Dendritic cell treated with granulocyte-macrophage colony-stimulating factor and Interleukin-4, amounts not matched to agents 40 ng/mL and 50 ng/mL, for 4 days (primary cell): ENCODE measurements at regions not wholly inside any gene's neighbourhood (a gene's known extent, or its start where the extent isn't known, plus 50 kb on each side); places are given as distances from the start of the nearest gene placed in this dataset.

Experiments
- H3K27ac Mint-ChIP-seq: one replicate; pipeline ENCODE4 v1.8.0; 2022; ENCODE audit warnings: mild to moderate bottlenecking, mixed read lengths
- H3K27me3 Mint-ChIP-seq: one replicate; pipeline ENCODE4 v1.8.0; 2022; ENCODE audit warnings: mild to moderate bottlenecking, mixed read lengths
- H3K36me3 Mint-ChIP-seq: one replicate; pipeline ENCODE4 v1.8.0; 2022; ENCODE audit warnings: low read depth, mixed read lengths
- H3K4me1 Mint-ChIP-seq: one replicate; pipeline ENCODE4 v1.8.0; 2022; ENCODE audit warnings: low read depth, mixed read lengths
- H3K4me3 Mint-ChIP-seq: one replicate; pipeline ENCODE4 v1.8.0; 2022; ENCODE audit warnings: mild to moderate bottlenecking, moderate library complexity, mixed read lengths
- H3K9me3 Mint-ChIP-seq: one replicate; pipeline ENCODE4 v1.8.0; 2022; ENCODE audit warnings: mixed read lengths
- intact Hi-C: fragments of 100-400 bp; cut with micrococcal nuclease; formaldehyde crosslinking; loops from one replicate; pipeline ENCODE4 v1.15.0; 2022

DNA sequence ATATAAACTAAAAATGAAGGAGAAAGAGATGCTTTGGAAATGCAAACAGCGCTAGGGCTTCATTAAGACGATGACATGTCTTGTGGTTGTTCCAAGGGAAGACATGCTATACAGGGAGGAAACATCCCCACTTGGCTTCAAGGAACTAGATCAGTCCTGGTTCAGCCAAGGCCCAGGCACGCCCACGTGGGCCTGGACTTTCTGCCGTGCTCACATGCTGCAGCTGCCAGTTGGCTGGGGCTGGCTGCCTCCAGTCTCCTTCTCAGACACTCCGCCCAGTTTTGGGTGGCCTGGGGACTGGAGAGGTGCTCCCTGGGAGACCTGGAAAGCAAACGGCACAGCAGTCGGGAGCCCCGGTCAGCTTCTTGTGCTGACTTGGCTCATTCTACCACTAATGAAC is 109.6 kb downstream of the GLI2 start:
- no peak overlapping the region for H3K27ac Mint-ChIP-seq
- intact Hi-C loops: no loop called here
- peaks cover 6% of the 10 kb centered on the region for H3K27me3 Mint-ChIP-seq
- no peaks in the 10 kb centered on the region for H3K4me1 Mint-ChIP-seq
- no peaks in the 10 kb centered on the region for H3K36me3 Mint-ChIP-seq
- no peak overlapping the region for H3K4me3 Mint-ChIP-seq
- H3K9me3 Mint-ChIP-seq: peaks cover 7% of the 10 kb centered on the region

DNA sequence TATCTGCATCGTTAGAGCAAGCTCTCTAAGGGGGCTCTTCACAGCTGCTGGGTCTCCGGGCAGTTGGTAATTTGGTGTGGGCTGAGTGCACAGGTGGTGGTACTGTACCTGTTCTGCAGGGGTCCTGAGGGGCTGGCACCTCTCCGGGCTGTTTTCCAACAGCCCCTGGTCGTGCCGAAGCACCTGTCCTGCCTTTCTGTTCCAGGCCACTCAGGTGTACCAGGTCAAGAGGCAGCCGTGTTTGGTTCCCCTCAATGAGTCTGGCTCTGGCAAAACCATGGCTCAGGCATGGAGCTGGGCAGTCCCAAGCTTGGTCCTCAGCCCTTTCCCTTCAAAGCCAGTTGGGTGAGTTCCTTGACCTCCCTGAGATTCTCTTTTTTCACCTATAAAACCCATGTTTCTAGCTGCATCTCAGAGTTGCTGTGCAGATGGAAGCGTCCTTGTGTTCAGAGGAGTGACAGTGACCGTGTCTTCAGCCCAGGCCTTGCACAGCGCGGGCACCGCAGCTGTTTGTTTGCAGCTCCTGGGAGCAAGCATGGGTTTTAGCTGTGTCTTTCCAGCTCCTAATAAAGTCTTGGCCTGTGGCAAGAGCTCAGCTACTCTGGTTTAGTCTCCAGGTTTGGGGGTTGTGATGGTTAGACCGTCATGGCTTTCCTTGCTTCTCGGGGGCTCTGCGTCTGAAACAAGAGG is 110.9 kb downstream of the GLI2 start:
- no peak overlapping the region for H3K27ac Mint-ChIP-seq
- no peaks in the 10 kb centered on the region for H3K4me1 Mint-ChIP-seq
- H3K27me3 Mint-ChIP-seq: peaks cover 4% of the 10 kb centered on the region
- intact Hi-C loops: no loop called here
- H3K4me3 Mint-ChIP-seq: no peak overlapping the region
- H3K9me3 Mint-ChIP-seq: peaks cover 7% of the 10 kb centered on the region
- no peaks in the 10 kb centered on the region for H3K36me3 Mint-ChIP-seq

GRCh38 chr2:120847700-120848321 is 112.1 kb downstream of the GLI2 start:
- Mint-ChIP-seq H3K27ac (no peak overlapping the region), H3K27me3 (peaks cover 3% of the 10 kb centered on the region), H3K36me3 (no peaks in the 10 kb centered on the region), H3K4me1 (no peaks in the 10 kb centered on the region), H3K9me3 (peaks cover 7% of the 10 kb centered on the region), H3K4me3 (no peak overlapping the region)
- intact Hi-C loops: no loop called here

DNA sequence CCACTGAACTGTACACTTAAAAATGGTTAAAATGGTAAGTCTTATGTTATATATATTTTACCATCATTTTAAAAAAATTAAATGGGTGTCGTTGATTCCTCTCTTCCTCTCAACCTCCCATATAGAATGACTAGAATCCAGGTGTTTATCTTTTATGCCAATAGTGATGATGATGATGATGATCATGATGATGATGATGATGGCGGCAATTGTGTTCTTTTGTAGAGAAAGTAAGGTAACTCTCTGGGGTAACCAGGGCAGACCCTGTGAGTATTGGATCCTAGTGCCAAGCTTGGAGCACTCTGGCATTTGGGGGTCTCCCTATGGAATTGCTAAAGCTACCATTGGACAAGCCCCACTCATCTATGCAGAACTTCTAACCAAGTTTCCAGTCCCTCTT is 113.6 kb downstream of the GLI2 start:
- Mint-ChIP-seq H3K27me3 (peaks cover 1% of the 10 kb centered on the region), H3K4me1 (no peaks in the 10 kb centered on the region), H3K36me3 (no peaks in the 10 kb centered on the region)

GRCh38 chr2:120850551-120850950 is 114.9 kb downstream of the GLI2 start:
- no peak overlapping the region for H3K27ac Mint-ChIP-seq
- H3K4me1 Mint-ChIP-seq: no peaks in the 10 kb centered on the region
- intact Hi-C loops: no loop called here
- peaks cover 7% of the 10 kb centered on the region for H3K9me3 Mint-ChIP-seq
- peaks cover 1% of the 10 kb centered on the region for H3K27me3 Mint-ChIP-seq
- no peak overlapping the region for H3K4me3 Mint-ChIP-seq
- H3K36me3 Mint-ChIP-seq: no peaks in the 10 kb centered on the region

More for the DNA sequence above, 113.6 kb downstream of the GLI2 start:
- no peak overlapping the region for H3K4me3 Mint-ChIP-seq
- H3K9me3 Mint-ChIP-seq: peaks cover 7% of the 10 kb centered on the region
- H3K27ac Mint-ChIP-seq: no peak overlapping the region
- intact Hi-C loops: no loop called here

DNA sequence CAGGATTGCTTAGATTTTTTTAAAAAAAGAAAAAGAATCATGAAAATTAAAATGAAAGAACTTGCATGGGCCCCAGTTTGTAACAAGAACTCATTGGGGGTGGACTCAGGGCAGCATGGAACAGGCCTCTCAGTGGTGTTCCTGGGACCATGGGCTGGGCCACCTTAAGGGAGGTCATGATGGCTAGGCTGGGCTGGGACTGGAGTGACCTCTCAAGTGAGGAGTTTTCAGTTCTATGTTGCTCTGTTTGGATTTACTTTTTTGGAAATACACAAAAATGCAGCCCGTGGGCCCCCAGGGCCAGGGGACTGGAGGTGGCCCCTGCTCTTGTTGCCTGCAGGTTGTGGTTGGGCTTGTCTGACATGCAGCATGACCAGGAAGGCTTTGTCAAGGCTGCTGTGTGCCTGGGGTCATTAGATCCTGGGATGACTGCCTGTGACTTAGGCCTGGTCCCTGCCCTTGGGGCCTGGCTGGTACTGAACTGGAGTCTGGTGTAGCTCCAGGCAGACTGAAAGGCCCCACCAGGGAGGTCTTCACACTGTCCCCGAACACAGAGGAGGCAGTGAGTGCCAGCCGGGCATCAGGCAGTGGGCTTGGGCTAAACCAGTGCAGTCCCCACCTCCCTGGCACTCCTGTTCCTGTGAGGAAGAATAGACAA is 115.6 kb downstream of the GLI2 start:
- H3K4me3 Mint-ChIP-seq: no peak overlapping the region

DNA sequence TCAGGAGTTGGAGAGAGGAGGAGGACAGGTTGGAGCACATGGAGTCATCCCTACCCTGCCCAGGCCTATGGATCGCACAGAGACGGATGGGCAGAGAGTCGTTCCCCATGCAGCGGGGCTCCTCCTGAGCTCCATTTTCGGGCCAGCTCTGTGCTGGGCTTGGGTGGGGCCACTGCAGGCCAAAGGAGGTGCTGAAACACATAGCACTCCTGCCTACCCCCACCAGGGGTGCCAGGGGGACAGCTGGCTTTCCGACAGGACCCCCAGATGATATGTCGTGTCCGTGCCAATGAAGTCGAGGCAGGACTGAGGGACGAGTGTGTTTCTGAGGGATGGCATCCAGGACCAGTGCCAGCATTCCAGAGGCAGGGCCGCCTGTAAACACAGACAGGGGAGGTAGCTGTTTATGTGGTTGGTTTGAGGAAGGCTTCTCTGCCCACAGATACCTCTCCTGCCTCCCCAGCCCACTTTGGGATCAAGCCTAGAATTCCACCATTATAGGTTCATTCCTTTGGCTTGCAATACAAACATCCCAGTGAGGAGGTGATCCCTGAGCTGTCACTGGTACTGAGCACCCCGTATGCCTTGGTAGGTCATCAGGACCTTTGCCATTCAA is 116.6 kb downstream of the GLI2 start:
- H3K27ac Mint-ChIP-seq: no peak overlapping the region
- no peaks in the 10 kb centered on the region for H3K4me1 Mint-ChIP-seq
- H3K27me3 Mint-ChIP-seq: peaks cover 1% of the 10 kb centered on the region
- peaks cover 7% of the 10 kb centered on the region for H3K9me3 Mint-ChIP-seq
- no peaks in the 10 kb centered on the region for H3K36me3 Mint-ChIP-seq
- intact Hi-C loops: no loop called here
- no peak overlapping the region for H3K4me3 Mint-ChIP-seq

More for the DNA sequence above, 115.6 kb downstream of the GLI2 start:
- no peak overlapping the region for H3K27ac Mint-ChIP-seq
- no peaks in the 10 kb centered on the region for H3K4me1 Mint-ChIP-seq
- H3K27me3 Mint-ChIP-seq: peaks cover 1% of the 10 kb centered on the region
- H3K36me3 Mint-ChIP-seq: no peaks in the 10 kb centered on the region
- intact Hi-C loops: no loop called here
- peaks cover 7% of the 10 kb centered on the region for H3K9me3 Mint-ChIP-seq

GRCh38 chr2:120853306-120854013 is 117.8 kb downstream of the GLI2 start:
- Mint-ChIP-seq H3K27ac (no peak overlapping the region), H3K4me1 (no peaks in the 10 kb centered on the region), H3K4me3 (no peak overlapping the region), H3K27me3 (peaks cover 1% of the 10 kb centered on the region), H3K9me3 (peaks cover 7% of the 10 kb centered on the region), H3K36me3 (no peaks in the 10 kb centered on the region)
- intact Hi-C loops: no loop called here

DNA sequence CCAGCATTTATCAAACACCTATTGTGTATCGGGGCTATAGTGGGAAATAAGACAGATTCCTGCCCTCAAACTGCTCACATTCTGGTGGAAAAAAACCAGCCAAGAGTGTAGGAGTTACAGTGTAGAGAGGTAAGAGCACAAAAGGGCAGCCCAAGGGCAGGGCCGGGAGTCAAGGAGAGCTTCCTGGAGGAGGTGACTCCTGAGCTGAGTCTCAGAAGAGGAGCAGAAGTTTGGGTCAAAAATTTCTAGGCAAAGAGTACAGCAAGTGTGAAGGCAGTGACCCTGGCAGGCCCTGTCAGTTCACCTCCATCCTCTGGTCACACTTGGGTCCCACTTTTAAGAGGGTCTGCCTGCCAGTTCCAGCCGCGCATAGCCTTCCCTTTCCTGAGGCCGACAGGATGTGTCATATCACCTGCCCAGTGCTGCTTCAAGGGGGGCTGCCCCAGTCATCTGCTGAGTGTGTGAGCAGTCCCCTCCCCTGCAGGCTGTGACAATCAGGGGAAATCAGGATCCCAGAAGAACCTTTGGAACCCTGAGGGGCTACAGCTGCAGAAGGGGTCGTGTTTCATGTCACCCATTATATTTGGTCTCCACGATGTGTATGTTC is 118.4 kb downstream of the GLI2 start:
- intact Hi-C loops: no loop called here
- H3K4me3 Mint-ChIP-seq: no peak overlapping the region
- H3K27ac Mint-ChIP-seq: no peak overlapping the region
- H3K4me1 Mint-ChIP-seq: no peaks in the 10 kb centered on the region
- peaks cover 7% of the 10 kb centered on the region for H3K9me3 Mint-ChIP-seq
- peaks cover 1% of the 10 kb centered on the region for H3K27me3 Mint-ChIP-seq
- H3K36me3 Mint-ChIP-seq: no peaks in the 10 kb centered on the region

GRCh38 chr2:120854766-120855530 is 119.3 kb downstream of the GLI2 start:
- H3K9me3 Mint-ChIP-seq: peaks cover 1% of the 10 kb centered on the region
- no peaks in the 10 kb centered on the region for H3K27me3 Mint-ChIP-seq
- H3K27ac Mint-ChIP-seq: no peak overlapping the region
- no peaks in the 10 kb centered on the region for H3K4me1 Mint-ChIP-seq
- H3K4me3 Mint-ChIP-seq: no peak overlapping the region
- intact Hi-C loops: no loop called here
- H3K36me3 Mint-ChIP-seq: no peaks in the 10 kb centered on the region

DNA sequence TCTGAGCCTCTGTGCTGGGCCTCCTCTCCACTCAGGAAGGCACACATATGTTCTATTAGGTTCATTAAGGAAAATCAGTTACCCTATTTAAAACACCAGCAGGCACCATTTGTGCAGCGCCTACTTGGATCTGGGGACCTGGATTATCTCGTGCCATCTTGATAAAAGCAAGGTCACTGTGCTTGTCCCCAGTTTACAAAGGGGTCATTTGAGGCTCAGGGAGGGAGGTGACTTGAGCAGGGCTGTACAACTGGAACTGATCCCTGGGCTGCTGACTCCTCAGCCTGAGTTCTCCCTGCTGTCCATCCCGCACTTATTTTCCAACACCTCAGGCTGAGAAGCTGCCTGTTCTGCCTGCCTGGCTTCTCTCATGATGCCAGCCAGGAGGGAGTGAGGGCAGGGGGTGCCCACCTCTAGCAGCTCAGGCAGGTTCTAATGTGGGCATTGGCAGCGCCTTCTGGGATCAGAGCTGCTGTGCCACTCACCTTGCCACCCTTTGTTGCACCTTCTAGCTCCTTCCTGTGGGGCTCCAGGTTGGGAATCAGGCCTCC is 120.3 kb downstream of the GLI2 start:
- no peaks in the 10 kb centered on the region for H3K27me3 Mint-ChIP-seq
- no peaks in the 10 kb centered on the region for H3K9me3 Mint-ChIP-seq
- intact Hi-C loops: no loop called here
- H3K36me3 Mint-ChIP-seq: no peaks in the 10 kb centered on the region
- no peaks in the 10 kb centered on the region for H3K4me1 Mint-ChIP-seq
- no peak overlapping the region for H3K4me3 Mint-ChIP-seq
- no peak overlapping the region for H3K27ac Mint-ChIP-seq

GRCh38 chr2:120856421-120856862 is 120.8 kb downstream of the GLI2 start:
- no peak overlapping the region for H3K4me3 Mint-ChIP-seq
- no peaks in the 10 kb centered on the region for H3K9me3 Mint-ChIP-seq
- H3K27me3 Mint-ChIP-seq: no peaks in the 10 kb centered on the region
- H3K36me3 Mint-ChIP-seq: no peaks in the 10 kb centered on the region
- H3K27ac Mint-ChIP-seq: no peak overlapping the region
- intact Hi-C loops: no loop called here
- H3K4me1 Mint-ChIP-seq: no peaks in the 10 kb centered on the region

GRCh38 chr2:120857422-120857821 is 121.8 kb downstream of the GLI2 start:
- H3K4me1 Mint-ChIP-seq: no peaks in the 10 kb centered on the region
- H3K27me3 Mint-ChIP-seq: no peaks in the 10 kb centered on the region
- no peak overlapping the region for H3K27ac Mint-ChIP-seq
- no peaks in the 10 kb centered on the region for H3K36me3 Mint-ChIP-seq
- intact Hi-C loops: no loop called here
- H3K4me3 Mint-ChIP-seq: no peak overlapping the region
- H3K9me3 Mint-ChIP-seq: no peaks in the 10 kb centered on the region
